HEK293 (cell line): ENCODE measurements at regions not wholly inside any gene's neighbourhood (a gene's known extent, or its start where the extent isn't known, plus 50 kb on each side); places are given as distances from the start of the nearest gene placed in this dataset.

Source experiments
- CTCF ChIA-PET: fragments of 350-600 bp; formaldehyde crosslinking; extraction: SDS; loops from one replicate; lab custom pipeline; 2021; ENCODE audit warnings: antibody characterized with exemption; lab: Yijun Ruan, JAX
- POLR2A ChIA-PET: fragments of 300-600 bp; formaldehyde crosslinking; extraction: SDS; loops from one replicate; lab custom pipeline; 2020; ENCODE audit warnings: antibody characterized with exemption, inconsistent platforms; lab: Yijun Ruan, JAX
- H3K27ac ChIP-seq: fragments of 200-500 bp; sonication (Bioruptor generic); 2 replicates; pipeline ENCODE4 v1.5.1; 2014; ENCODE audit warnings: low read depth, low read length, control low read depth, inconsistent platforms; ENCODE audit errors: extremely low read depth
- H3K36me3 ChIP-seq, 2 experiments: fragments of 200-500 bp in 1 of 2; sonication (Bioruptor generic) in 1 of 2; 1 replicate in 1 of 2; 2 replicates in 1 of 2; pipeline ENCODE4 v1.5.1; 2014 to 2017; ENCODE audit warnings: inconsistent platforms in 2 of 2, low read length in 2 of 2; ENCODE audit not compliant: control insufficient read depth in 2 of 2, insufficient read depth in 1 of 2
- H3K4me1 ChIP-seq: fragments of 200-500 bp; sonication (Bioruptor generic); 2 replicates; pipeline ENCODE4 v1.5.1; 2014; ENCODE audit warnings: mild to moderate bottlenecking, low read length, inconsistent platforms; ENCODE audit not compliant: control insufficient read depth, insufficient read depth
- H3K4me3 ChIP-seq: 2 replicates; pipeline ENCODE4 v1.5.1; 2011; ENCODE audit warnings: low read depth, mild to moderate bottlenecking, control low read depth, low read length, moderate library complexity
- H3K9me3 ChIP-seq: fragments of 200-500 bp; sonication (Bioruptor generic); 2 replicates; pipeline ENCODE4 v1.5.1; 2014; ENCODE audit warnings: low read depth, low read length, inconsistent platforms; ENCODE audit not compliant: control insufficient read depth, insufficient read depth
- BCL11A ChIP-seq: fragments of 450-650 bp; formaldehyde crosslinking; IDR thresholded peaks from 2 replicates; pipeline ENCODE4 v1.5.1; 2016; ENCODE audit warnings: low read depth, missing biosample characterization, missing genetic modification characterization
- GLI4 ChIP-seq: fragments of 450-650 bp; formaldehyde crosslinking; IDR thresholded peaks from 2 replicates; pipeline ENCODE4 v1.5.1; 2016; ENCODE audit warnings: missing biosample characterization, missing genetic modification characterization
- IKZF3 ChIP-seq: fragments of 450-650 bp; IDR thresholded peaks from 2 replicates; pipeline ENCODE4 v1.5.0; 2018; ENCODE audit warnings: missing biosample characterization, mild to moderate bottlenecking, missing genetic modification characterization, moderate library complexity
- MYNN ChIP-seq: fragments of 450-650 bp; formaldehyde crosslinking; IDR thresholded peaks from 2 replicates; pipeline ENCODE4 v1.5.1; 2016; ENCODE audit warnings: missing biosample characterization, missing genetic modification characterization, borderline replicate concordance
- PRDM10 ChIP-seq: fragments of 450-650 bp; formaldehyde crosslinking; IDR thresholded peaks from 2 replicates; pipeline ENCODE4 v1.5.1; 2016; ENCODE audit warnings: missing biosample characterization, missing genetic modification characterization
- SP7 ChIP-seq: fragments of 450-650 bp; formaldehyde crosslinking; IDR thresholded peaks from 2 replicates; pipeline ENCODE4 v1.5.1; 2016; ENCODE audit warnings: missing biosample characterization, missing genetic modification characterization
- YY1 ChIP-seq: fragments of 450-650 bp; formaldehyde crosslinking; IDR thresholded peaks from 2 replicates; pipeline ENCODE4 v1.5.1; 2018; ENCODE audit warnings: missing biosample characterization, missing genetic modification characterization
- ZNF112 ChIP-seq: fragments of 450-650 bp; formaldehyde crosslinking; IDR thresholded peaks from 2 replicates; pipeline ENCODE4 v1.5.0; 2017; ENCODE audit warnings: missing biosample characterization, missing genetic modification characterization
- ZNF138 ChIP-seq: fragments of 450-650 bp; formaldehyde crosslinking; IDR thresholded peaks from 2 replicates; pipeline ENCODE4 v1.5.1; 2016; ENCODE audit warnings: missing biosample characterization, missing genetic modification characterization, borderline replicate concordance
- ZNF140 ChIP-seq: fragments of 450-650 bp; formaldehyde crosslinking; IDR thresholded peaks from 2 replicates; pipeline ENCODE4 v1.5.1; 2016; ENCODE audit warnings: missing biosample characterization, missing genetic modification characterization
- ZNF155 ChIP-seq: fragments of 450-650 bp; formaldehyde crosslinking; IDR thresholded peaks from 2 replicates; pipeline ENCODE4 v1.5.1; 2016; ENCODE audit warnings: missing biosample characterization, missing genetic modification characterization
- ZNF16 ChIP-seq: fragments of 450-650 bp; formaldehyde crosslinking; IDR thresholded peaks from 2 replicates; pipeline ENCODE4 v1.5.1; 2016; ENCODE audit warnings: low read depth, missing biosample characterization, missing genetic modification characterization
- ZNF174 ChIP-seq: fragments of 450-650 bp; formaldehyde crosslinking; IDR thresholded peaks from 2 replicates; pipeline ENCODE4 v1.5.0; 2017; ENCODE audit warnings: missing biosample characterization, mild to moderate bottlenecking, missing genetic modification characterization
- ZNF184 ChIP-seq: fragments of 450-650 bp; IDR thresholded peaks from 2 replicates; pipeline ENCODE4 v1.5.1; 2018; ENCODE audit warnings: missing biosample characterization, mild to moderate bottlenecking, missing genetic modification characterization
- ZNF223 ChIP-seq: fragments of 450-650 bp; formaldehyde crosslinking; IDR thresholded peaks from 2 replicates; pipeline ENCODE4 v1.5.1; 2016; ENCODE audit warnings: missing biosample characterization, missing genetic modification characterization
- ZNF248 ChIP-seq: fragments of 450-650 bp; formaldehyde crosslinking; IDR thresholded peaks from 2 replicates; pipeline ENCODE4 v1.5.1; 2017; ENCODE audit warnings: missing biosample characterization, missing genetic modification characterization
- ZNF341 ChIP-seq: fragments of 450-650 bp; formaldehyde crosslinking; IDR thresholded peaks from 2 replicates; pipeline ENCODE4; 2016; ENCODE audit warnings: low read depth, missing biosample characterization, missing genetic modification characterization
- ZNF350 ChIP-seq: fragments of 450-650 bp; formaldehyde crosslinking; IDR thresholded peaks from 2 replicates; pipeline ENCODE4 v1.5.0; 2017; ENCODE audit warnings: missing biosample characterization, mild to moderate bottlenecking, missing genetic modification characterization
- ZNF362 ChIP-seq: fragments of 450-650 bp; formaldehyde crosslinking; IDR thresholded peaks from 2 replicates; pipeline ENCODE4 v1.5.1; 2016; ENCODE audit warnings: missing biosample characterization, missing genetic modification characterization
- ZNF366 ChIP-seq: fragments of 450-650 bp; formaldehyde crosslinking; conservative IDR thresholded peaks from 2 replicates; pipeline ENCODE4 v1.5.1; 2016; ENCODE audit warnings: missing biosample characterization, missing genetic modification characterization
- ZNF513 ChIP-seq: fragments of 450-650 bp; IDR thresholded peaks from 2 replicates; pipeline ENCODE4 v1.5.1; 2018; ENCODE audit warnings: missing biosample characterization, missing genetic modification characterization
- ZNF544 ChIP-seq: fragments of 450-650 bp; formaldehyde crosslinking; IDR thresholded peaks from 2 replicates; pipeline ENCODE4 v1.5.0; 2017; ENCODE audit warnings: missing biosample characterization, missing genetic modification characterization
- ZNF548 ChIP-seq: fragments of 450-650 bp; formaldehyde crosslinking; IDR thresholded peaks from 2 replicates; pipeline ENCODE4 v1.5.1; 2016; ENCODE audit warnings: missing biosample characterization, missing genetic modification characterization
- ZNF610 ChIP-seq: fragments of 450-650 bp; formaldehyde crosslinking; IDR thresholded peaks from 2 replicates; pipeline ENCODE4 v1.5.1; 2016; ENCODE audit warnings: missing biosample characterization, missing genetic modification characterization, borderline replicate concordance
- ZNF623 ChIP-seq: fragments of 450-650 bp; formaldehyde crosslinking; IDR thresholded peaks from 2 replicates; pipeline ENCODE4 v1.5.1; 2016; ENCODE audit warnings: missing biosample characterization, missing genetic modification characterization
- ZNF654 ChIP-seq: fragments of 450-650 bp; formaldehyde crosslinking; IDR thresholded peaks from 2 replicates; pipeline ENCODE4 v1.5.1; 2016; ENCODE audit warnings: low read depth, missing biosample characterization, missing genetic modification characterization
- ZNF664 ChIP-seq: fragments of 450-650 bp; formaldehyde crosslinking; IDR thresholded peaks from 2 replicates; pipeline ENCODE4 v1.5.1; 2016; ENCODE audit warnings: missing biosample characterization, missing genetic modification characterization
- ZNF670 ChIP-seq: fragments of 450-650 bp; formaldehyde crosslinking; IDR thresholded peaks from 2 replicates; pipeline ENCODE4 v1.5.1; 2016; ENCODE audit warnings: missing biosample characterization, missing genetic modification characterization, low read depth
- ZNF843 ChIP-seq: fragments of 450-650 bp; formaldehyde crosslinking; IDR thresholded peaks from 2 replicates; pipeline ENCODE4 v1.5.1; 2016; ENCODE audit warnings: missing biosample characterization, missing genetic modification characterization
- ZXDB ChIP-seq: fragments of 450-650 bp; formaldehyde crosslinking; IDR thresholded peaks from 2 replicates; pipeline ENCODE4 v1.5.1; 2016; ENCODE audit warnings: missing biosample characterization, missing genetic modification characterization

- POLR2A ChIA-PET = no interaction called here
- no peaks in the 10 kb centered on the region for H3K4me1 ChIP-seq
- H3K4me3 ChIP-seq = no peak overlapping the region
- TF ChIP-seq ZNF544 (tag by site-specific recombination) = no peak
- TF ChIP-seq ZNF664 (tag by site-specific recombination) = no peak
- TF ChIP-seq ZNF654 (tag by site-specific recombination) = no peak
- no peak for TF ChIP-seq ZNF362 (tag by site-specific recombination)
- TF ChIP-seq ZNF138 (tag by site-specific recombination) = no peak
- TF ChIP-seq ZNF140 (tag by site-specific recombination) = no peak
- TF ChIP-seq ZNF350 (tag by site-specific recombination) = no peak
- TF ChIP-seq ZXDB (tag by site-specific recombination) = no peak
- TF ChIP-seq YY1 (tag by site-specific recombination) = no peak
- no peak for TF ChIP-seq ZNF184 (tag by site-specific recombination)
- TF ChIP-seq MYNN (tag by site-specific recombination) = no peak
- no peak for TF ChIP-seq ZNF623 (tag by site-specific recombination)
- no peak for TF ChIP-seq ZNF610 (tag by site-specific recombination)
- TF ChIP-seq ZNF16 (tag by site-specific recombination) = no peak
- no peak for TF ChIP-seq BCL11A (tag by site-specific recombination)
- TF ChIP-seq SP7 (tag by site-specific recombination) = no peak
- TF ChIP-seq ZNF548 (tag by site-specific recombination) = no peak
- no peak for TF ChIP-seq ZNF670 (tag by site-specific recombination)
- no peak for TF ChIP-seq ZNF223 (tag by site-specific recombination)
- TF ChIP-seq, all 188 proteins: peak for 0
- Histone ChIP-seq H3K36me3 (no peaks in the 10 kb centered on the region), H3K9me3 (no peaks in the 10 kb centered on the region), H3K27ac (no peak overlapping the region)
- CTCF ChIA-PET = no interaction called here
Measured at GRCh38 chr14:65819569-65819968, 407.0 kb downstream of the FUT8 start.

- ChIA-PET POLR2A (no interaction called here), CTCF (interaction anchor here (1.8 kb wide), 1 partner anchor 406 kb away, joined by 6 read pairs; no protein-coding TSS in a partner anchor)
- H3K27ac ChIP-seq = no peak overlapping the region
- no peaks in the 10 kb centered on the region for H3K9me3 ChIP-seq
- H3K4me3 ChIP-seq = no peak overlapping the region
- no peaks in the 10 kb centered on the region for H3K4me1 ChIP-seq
- no peaks in the 10 kb centered on the region for H3K36me3 ChIP-seq
- no peak for TF ChIP-seq GLI4
- no peak for TF ChIP-seq ZNF366 (tag by site-specific recombination)
- TF ChIP-seq PRDM10 (tag by site-specific recombination) = no peak
- no peak for TF ChIP-seq ZNF544 (tag by site-specific recombination)
- no peak for TF ChIP-seq ZNF248 (tag by site-specific recombination)
- no peak for TF ChIP-seq IKZF3 (tag by site-specific recombination)
- TF ChIP-seq ZNF513 = no peak
- no peak for TF ChIP-seq ZNF670 (tag by site-specific recombination)
- no peak for TF ChIP-seq ZNF341 (tag by site-specific recombination)
- TF ChIP-seq ZNF843 = no peak
- TF ChIP-seq ZNF174 = no peak
- TF ChIP-seq ZNF155 = no peak
- no peak for TF ChIP-seq ZNF112 (tag by site-specific recombination)
Measured at GRCh38 chr14:65821224-65821753, 408.8 kb downstream of the FUT8 start.
